ENCODE measurements at regions not wholly inside any gene's neighbourhood (a gene's known extent, or its start where the extent isn't known, plus 50 kb on each side); places are given as distances from the start of the nearest gene placed in this dataset.

DNA sequence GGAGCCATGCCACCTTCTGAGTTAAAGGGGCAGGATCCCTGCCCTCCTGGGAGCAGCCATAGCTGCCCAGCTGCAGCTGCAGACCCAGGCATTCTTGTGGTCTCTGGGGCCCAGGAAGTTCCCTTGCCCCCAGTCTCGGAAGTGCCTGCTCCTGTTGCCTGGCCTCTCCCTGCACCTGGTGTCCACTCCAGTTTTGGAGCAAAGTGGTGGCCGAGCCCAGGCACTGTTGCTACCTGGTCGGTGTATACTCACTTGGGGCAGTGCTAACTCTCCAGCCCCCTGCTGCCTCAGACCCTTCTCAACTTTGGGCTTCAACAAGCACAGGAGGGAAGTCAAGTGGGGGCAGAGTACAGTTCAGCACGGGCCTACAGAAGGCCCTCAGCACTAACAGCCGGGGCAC, 352.9 kb upstream of the NCAM2 start:
- DNase-seq, result no peak
- Histone ChIP-seq H3K4me3 (no peak overlapping the region), H3K36me3 (ENCODE audit: low read depth) (no peaks in the 10 kb centered on the region), H3K4me1 (ENCODE audit: insufficient read depth) (no peaks in the 10 kb centered on the region), H3K27me3 (replicated peaks; ENCODE audit: insufficient read depth) (no peaks in the 10 kb centered on the region), H3K79me2 (ENCODE audit: insufficient read depth) (no peaks in the 10 kb centered on the region), H4K20me1 (ENCODE audit: insufficient read depth) (no peaks in the 10 kb centered on the region), H3K9me2 (ENCODE audit: insufficient read depth) (no peaks in the 10 kb centered on the region), H3F3A (ENCODE audit: insufficient read depth) (no peaks in the 10 kb centered on the region), H3K9ac (no peak overlapping the region), H3K4me2 (ENCODE audit: unreplicated experiment) (no peak overlapping the region), H2AFZ (no peak overlapping the region), H3K9me3 (ENCODE audit: low read depth) (no peaks in the 10 kb centered on the region), H3K27ac (no peak overlapping the region)
- in situ Hi-C loops (cut with MboI), result no loop called here
- WGBS, 2 experiments (ENCODE audit: low coverage in 1 of 2, low lambda C conversion rate in 2 of 2, missing lambda C conversion rate in 2 of 2), result 28 to 34% methylated on average over 5 of the region's 5 CpGs
- TF ChIP-seq EZH2phosphoT487 (IDR thresholded peaks at IDR 0.05; ENCODE audit: insufficient read depth, low read depth) (no peak), EZH2 (IDR thresholded peaks at IDR 0.05; ENCODE audit: insufficient read depth, poor library complexity, severe bottlenecking) (no peak)

DNA sequence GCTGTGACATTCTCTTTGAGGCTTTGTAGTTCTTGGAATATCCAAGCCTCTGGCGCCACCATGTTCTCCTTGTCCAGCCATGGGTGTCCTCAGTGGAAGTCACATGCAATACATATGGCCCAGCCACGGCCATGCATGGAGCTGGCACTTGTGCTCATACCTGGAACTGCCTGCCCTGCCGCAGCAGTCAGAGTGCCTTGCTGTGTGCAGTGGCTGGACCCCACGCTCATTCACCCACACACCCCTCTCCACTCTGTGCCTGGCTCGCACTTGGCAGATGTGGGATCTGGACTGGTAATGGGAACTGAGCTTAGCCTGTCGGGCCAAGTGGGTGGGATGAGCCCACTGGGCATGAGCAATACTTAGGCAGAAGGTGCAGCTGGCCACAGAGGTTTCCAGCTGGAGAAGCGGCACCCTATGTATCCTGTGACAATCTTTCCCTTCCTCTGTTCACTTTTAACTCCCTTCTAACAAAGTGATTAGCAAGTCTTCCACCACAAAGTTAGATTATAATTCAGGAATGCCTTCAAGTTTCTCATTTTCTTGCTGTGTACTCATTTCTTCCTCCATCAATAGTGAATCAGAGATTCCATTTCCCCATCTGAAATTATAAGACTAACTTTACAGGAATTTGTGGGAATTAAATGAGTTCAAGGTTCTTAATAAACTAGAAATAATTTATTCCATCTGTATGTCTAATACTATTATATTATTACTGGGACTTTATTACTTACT, 351.6 kb upstream of the NCAM2 start:
- WGBS, 2 experiments (ENCODE audit: low coverage in 1 of 2, low lambda C conversion rate in 2 of 2, missing lambda C conversion rate in 2 of 2), result 19 to 34% methylated on average over 7 of the region's 7 CpGs
- no peak for DNase-seq

DNA sequence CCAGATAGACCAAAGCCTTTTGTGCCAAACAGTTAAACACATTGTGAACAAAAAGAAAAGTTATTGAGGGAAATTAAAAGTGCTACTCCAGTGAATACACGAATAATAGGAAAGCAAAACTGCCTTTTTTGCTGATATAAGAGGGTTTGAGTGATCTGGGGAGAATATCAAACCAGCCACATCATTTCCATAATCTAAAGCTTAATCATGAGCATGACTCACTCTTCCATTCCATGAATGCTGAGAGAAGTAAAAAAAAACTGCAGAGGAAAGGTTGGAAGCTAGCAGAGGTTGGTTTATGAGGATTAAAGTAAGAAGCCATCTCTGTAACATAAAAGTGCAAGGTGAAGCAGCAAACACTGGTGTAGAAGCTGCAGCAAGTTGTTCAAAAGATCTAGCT, 350.6 kb upstream of the NCAM2 start:
- Histone ChIP-seq H3F3A (ENCODE audit: insufficient read depth) (no peaks in the 10 kb centered on the region), H3K9ac (no peak overlapping the region), H3K9me2 (ENCODE audit: insufficient read depth) (no peaks in the 10 kb centered on the region), H3K27me3 (replicated peaks; ENCODE audit: insufficient read depth) (no peaks in the 10 kb centered on the region), H3K9me3 (ENCODE audit: low read depth) (no peaks in the 10 kb centered on the region), H3K4me2 (ENCODE audit: unreplicated experiment) (no peak overlapping the region), H3K79me2 (ENCODE audit: insufficient read depth) (no peaks in the 10 kb centered on the region), H3K27ac (no peak overlapping the region), H3K36me3 (ENCODE audit: low read depth) (no peaks in the 10 kb centered on the region), H4K20me1 (ENCODE audit: insufficient read depth) (no peaks in the 10 kb centered on the region), H3K4me3 (no peak overlapping the region), H3K4me1 (ENCODE audit: insufficient read depth) (no peaks in the 10 kb centered on the region), H2AFZ (no peak overlapping the region)
- 0 to 7% methylated on average over 1 of the region's 1 CpG for WGBS, 2 experiments (ENCODE audit: low coverage in 1 of 2, low lambda C conversion rate in 2 of 2, missing lambda C conversion rate in 2 of 2)
- TF ChIP-seq EZH2phosphoT487 (IDR thresholded peaks at IDR 0.05; ENCODE audit: insufficient read depth, low read depth), result no peak
- no peak for TF ChIP-seq EZH2 (IDR thresholded peaks at IDR 0.05; ENCODE audit: insufficient read depth, poor library complexity, severe bottlenecking)
- DNase-seq, result no peak
- in situ Hi-C loops (cut with MboI), result no loop called here

More for the DNA sequence above, 351.6 kb upstream of the NCAM2 start:
- no peak overlapping the region for H3K9ac ChIP-seq
- in situ Hi-C loops (cut with MboI), result no loop called here
- H3K4me3 ChIP-seq, result no peak overlapping the region
- no peak overlapping the region for H3K4me2 ChIP-seq (ENCODE audit: unreplicated experiment)
- TF ChIP-seq EZH2 (IDR thresholded peaks at IDR 0.05; ENCODE audit: insufficient read depth, poor library complexity, severe bottlenecking), result no peak
- TF ChIP-seq EZH2phosphoT487 (IDR thresholded peaks at IDR 0.05; ENCODE audit: insufficient read depth, low read depth), result no peak
- no peaks in the 10 kb centered on the region for H3K79me2 ChIP-seq (ENCODE audit: insufficient read depth)
- H3K9me3 ChIP-seq (ENCODE audit: low read depth), result no peaks in the 10 kb centered on the region
- H4K20me1 ChIP-seq (ENCODE audit: insufficient read depth), result no peaks in the 10 kb centered on the region
- no peaks in the 10 kb centered on the region for H3K36me3 ChIP-seq (ENCODE audit: low read depth)
- no peaks in the 10 kb centered on the region for H3K9me2 ChIP-seq (ENCODE audit: insufficient read depth)
- H3K4me1 ChIP-seq (ENCODE audit: insufficient read depth), result no peaks in the 10 kb centered on the region
- no peaks in the 10 kb centered on the region for H3F3A ChIP-seq (ENCODE audit: insufficient read depth)
- no peaks in the 10 kb centered on the region for H3K27me3 ChIP-seq (replicated peaks; ENCODE audit: insufficient read depth)
- no peak overlapping the region for H3K27ac ChIP-seq
- H2AFZ ChIP-seq, result no peak overlapping the region

DNA sequence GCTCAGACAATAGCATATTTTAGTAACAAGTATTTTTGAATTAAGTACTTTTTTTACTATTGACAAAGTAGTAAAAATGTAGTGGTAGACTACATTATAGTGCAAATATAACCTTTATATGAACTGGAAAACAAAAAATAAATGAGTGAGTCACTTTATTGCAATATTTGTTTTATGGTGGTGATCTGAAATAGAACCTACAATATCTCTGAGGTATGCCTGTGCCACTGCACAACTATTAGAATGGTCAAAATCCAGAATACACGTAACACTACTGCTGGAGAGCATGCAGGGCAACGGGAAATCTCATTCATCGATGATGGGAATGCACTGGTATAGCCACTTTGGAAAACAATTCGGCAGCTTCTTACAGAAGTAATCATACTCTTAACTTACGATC, 349.0 kb upstream of the NCAM2 start:
- no peaks in the 10 kb centered on the region for H3K36me3 ChIP-seq (ENCODE audit: low read depth)
- H3K9me2 ChIP-seq (ENCODE audit: insufficient read depth), result no peaks in the 10 kb centered on the region
- H3K9ac ChIP-seq, result no peak overlapping the region
- H3K9me3 ChIP-seq (ENCODE audit: low read depth), result no peaks in the 10 kb centered on the region
- no peak overlapping the region for H3K4me2 ChIP-seq (ENCODE audit: unreplicated experiment)
- H3K27ac ChIP-seq, result no peak overlapping the region
- H3K4me3 ChIP-seq, result no peak overlapping the region
- H4K20me1 ChIP-seq (ENCODE audit: insufficient read depth), result no peaks in the 10 kb centered on the region
- in situ Hi-C loops (cut with MboI), result no loop called here
- H2AFZ ChIP-seq, result no peak overlapping the region
- no peak for DNase-seq
- no peaks in the 10 kb centered on the region for H3K79me2 ChIP-seq (ENCODE audit: insufficient read depth)
- no peak for TF ChIP-seq EZH2 (IDR thresholded peaks at IDR 0.05; ENCODE audit: insufficient read depth, poor library complexity, severe bottlenecking)
- TF ChIP-seq EZH2phosphoT487 (IDR thresholded peaks at IDR 0.05; ENCODE audit: insufficient read depth, low read depth), result no peak
- H3F3A ChIP-seq (ENCODE audit: insufficient read depth), result no peaks in the 10 kb centered on the region
- no peaks in the 10 kb centered on the region for H3K4me1 ChIP-seq (ENCODE audit: insufficient read depth)
- WGBS, 2 experiments (ENCODE audit: low coverage in 1 of 2, low lambda C conversion rate in 2 of 2, missing lambda C conversion rate in 2 of 2), result 41 to 56% methylated on average over 5 of the region's 5 CpGs
- no peaks in the 10 kb centered on the region for H3K27me3 ChIP-seq (replicated peaks; ENCODE audit: insufficient read depth)
